ENCODE measurements at regions not wholly inside any gene's neighbourhood (a gene's known extent, or its start where the extent isn't known, plus 50 kb on each side); places are given as distances from the start of the nearest gene placed in this dataset.

DNA sequence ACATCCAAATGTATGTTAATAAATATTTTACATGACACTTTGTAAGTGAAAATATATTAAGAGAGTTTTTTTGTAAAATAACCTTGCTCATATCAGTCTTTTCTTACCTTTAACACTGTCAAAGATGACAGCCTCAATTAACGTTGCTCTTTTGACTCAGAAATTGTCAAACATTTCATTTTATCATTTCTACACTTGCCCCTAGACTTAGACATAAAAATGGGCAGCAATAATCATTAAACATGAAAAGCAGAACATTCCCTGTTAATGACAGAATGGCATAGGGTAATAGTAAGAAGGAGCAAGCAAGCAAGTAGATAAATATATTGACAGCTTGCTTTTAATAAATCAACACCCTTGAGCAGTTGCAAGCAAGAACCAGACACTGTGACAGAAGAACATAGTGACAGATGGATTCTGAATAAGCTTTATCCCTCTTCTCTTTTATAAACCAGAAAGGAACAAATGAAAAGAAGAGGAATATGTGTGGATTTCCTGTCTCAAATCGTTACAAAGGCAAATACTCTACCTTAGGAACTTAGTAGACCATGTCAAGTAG is 796.0 kb upstream of the CHD1 start:
- DNase-seq (ENCODE audit: low read depth, low spot score): no peak
- Histone ChIP-seq H3K27me3 (ENCODE audit: insufficient read depth, insufficient read length) (no peaks in the 10 kb centered on the region), H3K4me1 (ENCODE audit: insufficient read depth, insufficient read length) (no peaks in the 10 kb centered on the region), H3K9ac (ENCODE audit: insufficient read length, low read depth) (no peak overlapping the region), H3K9me3 (ENCODE audit: insufficient read depth, low read length) (no peaks in the 10 kb centered on the region), H3K4me3 (ENCODE audit: insufficient read length, low read depth) (no peak overlapping the region), H3K36me3 (ENCODE audit: insufficient read depth, insufficient read length, low read length) (no peaks in the 10 kb centered on the region)
- TF ChIP-seq YY1 (IDR thresholded peaks at IDR 0.05; ENCODE audit: insufficient read depth, insufficient read length) (no peak), SUZ12 (IDR thresholded peaks at IDR 0.05; ENCODE audit: extremely low read depth, insufficient read depth, insufficient read length) (no peak), ZNF274 (IDR thresholded peaks at IDR 0.05; ENCODE audit: low read depth, low read length) (no peak)

DNA sequence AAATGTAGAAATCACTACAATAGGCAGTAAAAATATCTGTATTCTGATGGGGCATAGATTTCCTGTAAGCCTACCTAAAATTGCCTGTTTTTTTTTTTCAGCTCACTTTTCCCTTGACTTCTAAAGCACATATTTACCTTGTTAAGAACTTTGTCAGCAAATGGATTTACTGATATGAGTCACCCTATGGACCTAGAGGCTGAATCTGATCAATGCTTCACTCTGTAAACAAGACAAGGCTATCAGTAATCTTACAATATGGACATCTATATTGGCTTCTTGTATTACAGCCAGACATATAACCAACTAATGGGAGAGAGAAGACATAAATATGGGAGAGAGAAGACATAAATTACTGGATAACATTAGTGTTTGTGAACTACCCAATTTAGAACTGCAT is 792.7 kb upstream of the CHD1 start:
- no peak for DNase-seq (ENCODE audit: low read depth, low spot score)

DNA sequence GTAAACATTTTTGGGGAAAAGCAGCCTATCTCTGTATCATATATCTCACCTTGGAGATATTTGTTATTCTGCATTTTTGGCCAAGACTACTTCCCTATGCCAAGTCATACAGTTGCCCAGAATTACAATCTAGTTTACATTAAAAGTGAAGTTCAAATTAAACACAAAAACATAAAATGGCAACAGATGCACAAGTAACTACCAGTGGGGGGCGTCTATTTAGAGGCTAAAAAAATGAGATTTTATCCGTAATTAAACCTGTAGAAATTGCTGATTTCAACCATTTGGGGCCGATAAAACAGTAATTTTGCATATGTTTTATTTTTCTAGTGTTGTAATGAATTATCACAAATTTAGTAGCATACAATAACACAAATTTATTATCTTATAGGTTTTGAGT is 787.1 kb upstream of the CHD1 start:
- DNase-seq (ENCODE audit: low read depth, low spot score): no peak
- Histone ChIP-seq H3K9me3 (ENCODE audit: insufficient read depth, low read length) (no peaks in the 10 kb centered on the region; the same call in 1 of the 2 replicates), H3K27me3 (ENCODE audit: insufficient read depth, insufficient read length) (no peaks in the 10 kb centered on the region), H3K4me1 (ENCODE audit: insufficient read depth, insufficient read length) (no peaks in the 10 kb centered on the region), H3K4me3 (ENCODE audit: insufficient read length, low read depth) (no peak overlapping the region), H3K9ac (ENCODE audit: insufficient read length, low read depth) (no peak overlapping the region), H3K36me3 (ENCODE audit: insufficient read depth, insufficient read length, low read length) (no peaks in the 10 kb centered on the region)
- TF ChIP-seq ZNF274 (IDR thresholded peaks at IDR 0.05; ENCODE audit: low read depth, low read length) (no peak), YY1 (IDR thresholded peaks at IDR 0.05; ENCODE audit: insufficient read depth, insufficient read length) (no peak), SUZ12 (IDR thresholded peaks at IDR 0.05; ENCODE audit: extremely low read depth, insufficient read depth, insufficient read length) (no peak)

More for the DNA sequence above, 792.7 kb upstream of the CHD1 start:
- H3K36me3 ChIP-seq (ENCODE audit: insufficient read depth, insufficient read length, low read length): no peaks in the 10 kb centered on the region
- H3K9ac ChIP-seq (ENCODE audit: insufficient read length, low read depth): no peak overlapping the region
- no peak overlapping the region for H3K4me3 ChIP-seq (ENCODE audit: insufficient read length, low read depth)
- no peaks in the 10 kb centered on the region for H3K9me3 ChIP-seq (ENCODE audit: insufficient read depth, low read length)
- H3K27me3 ChIP-seq (ENCODE audit: insufficient read depth, insufficient read length): no peaks in the 10 kb centered on the region
- no peaks in the 10 kb centered on the region for H3K4me1 ChIP-seq (ENCODE audit: insufficient read depth, insufficient read length)
- TF ChIP-seq SUZ12 (IDR thresholded peaks at IDR 0.05; ENCODE audit: extremely low read depth, insufficient read depth, insufficient read length): no peak
- no peak for TF ChIP-seq ZNF274 (IDR thresholded peaks at IDR 0.05; ENCODE audit: low read depth, low read length)

DNA sequence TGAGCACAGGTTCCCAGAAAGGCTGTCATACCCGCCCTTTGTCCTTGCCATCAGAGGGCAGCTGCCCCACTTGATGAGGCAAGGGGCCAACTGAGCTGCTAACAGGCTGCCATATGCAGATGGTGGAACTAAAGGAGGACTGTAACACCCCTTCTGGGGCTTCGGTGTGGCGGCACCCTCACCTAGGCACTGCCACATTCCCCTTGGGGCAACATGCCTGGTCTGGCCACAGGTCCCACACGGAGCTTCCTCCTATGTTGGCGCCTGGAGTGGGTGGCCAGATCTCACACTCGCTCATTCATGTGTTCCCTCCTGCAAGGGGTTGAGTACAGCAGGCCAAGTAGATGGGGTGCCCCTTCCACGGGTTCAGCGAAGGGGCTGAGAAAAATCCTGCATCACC is 777.4 kb upstream of the CHD1 start:
- no peak for DNase-seq (ENCODE audit: low read depth, low spot score)
- H3K4me3 ChIP-seq (ENCODE audit: insufficient read length, low read depth): no peak overlapping the region
- H3K27me3 ChIP-seq (ENCODE audit: insufficient read depth, insufficient read length): no peaks in the 10 kb centered on the region
- no peaks in the 10 kb centered on the region for H3K36me3 ChIP-seq (ENCODE audit: insufficient read depth, insufficient read length, low read length)
- TF ChIP-seq YY1 (IDR thresholded peaks at IDR 0.05; ENCODE audit: insufficient read depth, insufficient read length) (no peak), SUZ12 (IDR thresholded peaks at IDR 0.05; ENCODE audit: extremely low read depth, insufficient read depth, insufficient read length) (no peak), ZNF274 (IDR thresholded peaks at IDR 0.05; ENCODE audit: low read depth, low read length) (no peak)
- no peaks in the 10 kb centered on the region for H3K4me1 ChIP-seq (ENCODE audit: insufficient read depth, insufficient read length)
- no peaks in the 10 kb centered on the region for H3K9me3 ChIP-seq (ENCODE audit: insufficient read depth, low read length)
- H3K9ac ChIP-seq (ENCODE audit: insufficient read length, low read depth): no peak overlapping the region

DNA sequence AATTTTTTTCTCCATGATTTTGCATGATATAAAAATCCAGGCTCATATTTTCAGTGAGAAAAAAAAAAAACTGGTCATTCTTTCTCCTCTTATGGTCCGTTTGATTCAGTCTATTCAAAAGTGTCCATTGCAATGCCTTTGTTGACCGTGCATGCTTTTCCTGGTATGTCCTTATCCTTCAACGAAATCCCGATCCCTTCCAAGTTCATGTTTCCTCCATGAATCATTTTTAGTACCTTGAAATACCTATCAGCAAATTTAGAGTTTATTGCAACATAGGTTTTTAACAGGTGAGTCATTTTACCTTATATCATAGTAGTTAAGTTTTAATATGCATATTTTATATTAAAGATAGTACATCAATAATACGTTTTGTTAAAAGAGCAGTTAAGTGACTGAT is 773.8 kb upstream of the CHD1 start:
- H3K27me3 ChIP-seq (ENCODE audit: insufficient read depth, insufficient read length): no peaks in the 10 kb centered on the region
- no peak overlapping the region for H3K9ac ChIP-seq (ENCODE audit: insufficient read length, low read depth)
- H3K4me1 ChIP-seq (ENCODE audit: insufficient read depth, insufficient read length): no peaks in the 10 kb centered on the region
- no peak overlapping the region for H3K4me3 ChIP-seq (ENCODE audit: insufficient read length, low read depth)
- H3K36me3 ChIP-seq (ENCODE audit: insufficient read depth, insufficient read length, low read length): no peaks in the 10 kb centered on the region
- H3K9me3 ChIP-seq (ENCODE audit: insufficient read depth, low read length): no peaks in the 10 kb centered on the region
- TF ChIP-seq SUZ12 (IDR thresholded peaks at IDR 0.05; ENCODE audit: extremely low read depth, insufficient read depth, insufficient read length): no peak
- TF ChIP-seq YY1 (IDR thresholded peaks at IDR 0.05; ENCODE audit: insufficient read depth, insufficient read length): no peak
- no peak for TF ChIP-seq ZNF274 (IDR thresholded peaks at IDR 0.05; ENCODE audit: low read depth, low read length)
- no peak for DNase-seq (ENCODE audit: low read depth, low spot score)

DNA sequence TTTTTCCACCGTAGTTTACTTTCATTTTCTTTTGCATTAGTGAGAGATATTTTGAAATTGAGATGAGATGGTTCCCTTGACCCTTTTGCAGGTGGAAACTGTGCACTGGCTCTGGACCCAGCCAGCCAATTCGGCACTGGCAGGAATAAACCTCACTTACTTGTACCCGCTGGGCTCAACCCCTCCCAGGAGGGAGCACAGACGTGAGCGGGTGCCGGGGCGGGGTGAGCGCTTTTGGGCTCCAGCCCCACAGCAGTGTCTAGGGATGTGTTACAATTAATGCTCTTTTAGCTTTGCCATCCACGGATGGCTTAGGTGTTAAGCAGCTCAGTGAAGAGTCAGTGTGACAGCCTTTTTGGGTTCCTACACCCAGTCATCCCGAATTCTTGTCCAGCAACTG is 766.1 kb upstream of the CHD1 start:
- no peak overlapping the region for H3K9ac ChIP-seq (ENCODE audit: insufficient read length, low read depth)
- no peak overlapping the region for H3K4me3 ChIP-seq (ENCODE audit: insufficient read length, low read depth)
- H3K9me3 ChIP-seq (ENCODE audit: insufficient read depth, low read length): no peaks in the 10 kb centered on the region
- no peak for DNase-seq (ENCODE audit: low read depth, low spot score)
- H3K27me3 ChIP-seq (ENCODE audit: insufficient read depth, insufficient read length): no peaks in the 10 kb centered on the region
- no peaks in the 10 kb centered on the region for H3K4me1 ChIP-seq (ENCODE audit: insufficient read depth, insufficient read length)
- TF ChIP-seq YY1 (IDR thresholded peaks at IDR 0.05; ENCODE audit: insufficient read depth, insufficient read length): no peak
- no peak for TF ChIP-seq ZNF274 (IDR thresholded peaks at IDR 0.05; ENCODE audit: low read depth, low read length)
- no peak for TF ChIP-seq SUZ12 (IDR thresholded peaks at IDR 0.05; ENCODE audit: extremely low read depth, insufficient read depth, insufficient read length)
- no peaks in the 10 kb centered on the region for H3K36me3 ChIP-seq (ENCODE audit: insufficient read depth, insufficient read length, low read length)

DNA sequence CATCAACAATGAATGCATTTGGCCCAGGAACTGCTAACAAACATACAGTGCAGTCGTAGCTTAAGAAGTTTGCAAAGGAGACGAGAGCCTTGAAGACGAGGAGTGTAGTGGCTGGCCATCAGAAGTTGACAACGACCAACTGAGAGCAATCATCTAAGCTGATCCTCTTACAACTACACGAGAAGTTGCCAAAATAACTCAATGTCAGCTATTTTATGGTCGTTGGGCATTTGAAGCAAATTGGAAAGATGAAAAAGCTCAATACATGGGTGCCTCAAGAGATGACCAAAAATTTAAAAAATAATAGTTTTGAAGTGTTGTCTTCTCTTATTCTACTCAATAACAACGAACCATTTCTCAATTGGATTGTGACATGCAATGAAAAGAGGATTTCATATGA is 757.7 kb upstream of the CHD1 start:
- no peak overlapping the region for H3K4me3 ChIP-seq (ENCODE audit: insufficient read length, low read depth)
- H3K4me1 ChIP-seq (ENCODE audit: insufficient read depth, insufficient read length): no peaks in the 10 kb centered on the region
- no peaks in the 10 kb centered on the region for H3K36me3 ChIP-seq (ENCODE audit: insufficient read depth, insufficient read length, low read length)
- TF ChIP-seq YY1 (IDR thresholded peaks at IDR 0.05; ENCODE audit: insufficient read depth, insufficient read length): no peak
- TF ChIP-seq SUZ12 (IDR thresholded peaks at IDR 0.05; ENCODE audit: extremely low read depth, insufficient read depth, insufficient read length): no peak
- no peak for TF ChIP-seq ZNF274 (IDR thresholded peaks at IDR 0.05; ENCODE audit: low read depth, low read length)
- no peak overlapping the region for H3K9ac ChIP-seq (ENCODE audit: insufficient read length, low read depth)
- no peak for DNase-seq (ENCODE audit: low read depth, low spot score)
- no peaks in the 10 kb centered on the region for H3K9me3 ChIP-seq (ENCODE audit: insufficient read depth, low read length)
- no peaks in the 10 kb centered on the region for H3K27me3 ChIP-seq (ENCODE audit: insufficient read depth, insufficient read length)
